IMR-90 (cell line): ENCODE measurements at regions not wholly inside any gene's neighbourhood (a gene's known extent, or its start where the extent isn't known, plus 50 kb on each side); places are given as distances from the start of the nearest gene placed in this dataset.

Experiments
- ATAC-seq: fragments of 200-7000 bp; cut with Tn5 transposase; 2 replicates; pipeline ENCODE4 v1.9.1; 2020; ENCODE audit warnings: low read depth, mild to moderate bottlenecking, moderate library complexity
- BruUV-seq: library from RNA; stranded (reverse); fragments of 400-500 nt; replicated peaks from 2 replicates; lab custom pipeline; 2021; lab: Mats Ljungman, UMichigan
- CTCF ChIA-PET: fragments of 300-600 bp; formaldehyde crosslinking; extraction: SDS; loops from one replicate; lab custom pipeline; 2021; ENCODE audit warnings: antibody characterized with exemption; lab: Yijun Ruan, JAX
- POLR2A ChIA-PET: fragments of 300-600 bp; sonication (Branson Sonifier 250); formaldehyde crosslinking; loops from one replicate; lab custom pipeline; 2022; ENCODE audit warnings: antibody characterized with exemption; ENCODE audit not compliant: unreplicated experiment; lab: Charles Lee
- DNase-seq: peaks from one replicate; pipeline ENCODE4 v3.0.0; 2013
- H2AFZ ChIP-seq: replicated peaks from 2 replicates; pipeline ENCODE3; 2013; ENCODE audit warnings: low read length, mild to moderate bottlenecking; ENCODE audit not compliant: poor library complexity
- H2AK5ac ChIP-seq: 2 replicates; pipeline ENCODE4 v1.6.1; 2013; ENCODE audit warnings: low read depth, low read length, inconsistent platforms
- H2AK9ac ChIP-seq: replicated peaks from 2 replicates; pipeline ENCODE3; 2013; ENCODE audit warnings: mild to moderate bottlenecking, low read depth, low read length, moderate library complexity; ENCODE audit not compliant: poor library complexity
- H2BK120ac ChIP-seq: 2 replicates; pipeline ENCODE4 v1.6.1; 2013; ENCODE audit warnings: low read depth, low read length, inconsistent platforms
- H2BK15ac ChIP-seq: 3 replicates; pipeline ENCODE4 v1.6.1; 2013; ENCODE audit warnings: low read depth, low read length, inconsistent platforms
- H2BK20ac ChIP-seq: 2 replicates; pipeline ENCODE4 v1.6.1; 2013; ENCODE audit warnings: low read depth, mild to moderate bottlenecking, inconsistent platforms, low read length, moderate library complexity
- H2BK5ac ChIP-seq: 2 replicates; pipeline ENCODE4 v1.6.1; 2013; ENCODE audit warnings: mild to moderate bottlenecking, low read depth, low read length, inconsistent platforms; ENCODE audit not compliant: poor library complexity, severe bottlenecking
- H3K14ac ChIP-seq: replicated peaks from 2 replicates; pipeline ENCODE4 v1.6.1; 2013; ENCODE audit warnings: low read depth, low read length, inconsistent platforms
- H3K18ac ChIP-seq: 2 replicates; pipeline ENCODE4 v1.6.1; 2013; ENCODE audit warnings: low read depth, low read length, control low read depth
- H3K23ac ChIP-seq: 2 replicates; pipeline ENCODE4 v1.6.1; 2013; ENCODE audit warnings: low read depth, low read length, inconsistent platforms
- H3K27ac ChIP-seq: 2 replicates; pipeline ENCODE4 v1.5.1; 2013; ENCODE audit warnings: mild to moderate bottlenecking, control low read depth, low read length; ENCODE audit not compliant: insufficient read depth
- H3K27me3 ChIP-seq: 2 replicates; pipeline ENCODE4 v1.6.1; 2013; ENCODE audit warnings: low read length; ENCODE audit not compliant: control insufficient read depth, insufficient read depth
- H3K36me3 ChIP-seq: 2 replicates; pipeline ENCODE4 v1.6.1; 2013; ENCODE audit warnings: low read length, mixed read lengths; ENCODE audit not compliant: control insufficient read depth, insufficient read depth
- H3K4ac ChIP-seq: 2 replicates; pipeline ENCODE4 v1.6.1; 2013; ENCODE audit warnings: low read depth, low read length, inconsistent platforms
- H3K4me1 ChIP-seq: 2 replicates; pipeline ENCODE4 v1.6.1; 2013; ENCODE audit warnings: low read length, mixed read lengths; ENCODE audit not compliant: control insufficient read depth, insufficient read depth
- H3K4me2 ChIP-seq: 2 replicates; pipeline ENCODE4 v1.6.1; 2013; ENCODE audit warnings: low read depth, mild to moderate bottlenecking, control low read depth, low read length, moderate library complexity
- H3K4me3 ChIP-seq: 2 replicates; pipeline ENCODE4 v1.5.1; 2013; ENCODE audit warnings: low read depth, mild to moderate bottlenecking, control low read depth, low read length, moderate library complexity; ENCODE audit not compliant: insufficient read depth
- H3K56ac ChIP-seq: 2 replicates; pipeline ENCODE4 v1.6.1; 2013; ENCODE audit warnings: low read length, inconsistent platforms; ENCODE audit not compliant: insufficient read depth; ENCODE audit errors: extremely low read depth
- H3K79me1 ChIP-seq, 2 experiments: 2 replicates each; pipeline ENCODE4 v1.6.1; 2013; ENCODE audit warnings: low read length in 2 of 2, inconsistent platforms in 1 of 2, low read depth in 1 of 2
- H3K9ac ChIP-seq: 2 replicates; pipeline ENCODE4 v1.6.1; 2013; ENCODE audit warnings: low read depth, low read length, control low read depth
- H3K9me1 ChIP-seq: 2 replicates; pipeline ENCODE4 v1.6.1; 2013; ENCODE audit warnings: low read length, inconsistent platforms; ENCODE audit not compliant: insufficient read depth
- H3K9me3 ChIP-seq: 2 replicates; pipeline ENCODE4 v1.6.1; 2013; ENCODE audit warnings: low read length; ENCODE audit not compliant: control insufficient read depth, insufficient read depth
- H4K20me1 ChIP-seq: 2 replicates; pipeline ENCODE4 v1.6.1; 2013; ENCODE audit warnings: low read length, inconsistent platforms; ENCODE audit not compliant: insufficient read depth
- H4K5ac ChIP-seq: 2 replicates; pipeline ENCODE4 v1.6.1; 2013; ENCODE audit warnings: mild to moderate bottlenecking, low read depth, low read length, control low read depth
- H4K8ac ChIP-seq, 2 experiments: 2 replicates each; pipeline ENCODE4 v1.6.1; 2013; ENCODE audit warnings: low read depth in 2 of 2, low read length in 2 of 2, control low read depth in 1 of 2, inconsistent platforms in 1 of 2
- H4K91ac ChIP-seq: 2 replicates; pipeline ENCODE4 v1.6.1; 2013; ENCODE audit warnings: low read depth, low read length, inconsistent platforms; ENCODE audit not compliant: insufficient read depth
- FOS ChIP-seq: fragments of 150-350 bp; IDR thresholded peaks from 2 replicates; pipeline ENCODE4 v1.6.1; 2016; ENCODE audit warnings: low read depth, low read length
- RCOR1 ChIP-seq: IDR thresholded peaks from 2 replicates; pipeline ENCODE4 v1.6.1; 2012; ENCODE audit warnings: mild to moderate bottlenecking, low read length, improper control_type of control experiment; ENCODE audit not compliant: insufficient replicate concordance
- RFX5 ChIP-seq: IDR thresholded peaks from 2 replicates; pipeline ENCODE4 v1.8.0; 2012; ENCODE audit warnings: low read depth, mild to moderate bottlenecking, low read length, moderate library complexity
- SMC3 ChIP-seq: fragments of 150-350 bp; IDR thresholded peaks from 2 replicates; pipeline ENCODE4 v1.6.1; 2016; ENCODE audit warnings: low read depth, mild to moderate bottlenecking, antibody characterized with exemption, low read length, moderate library complexity
- USF2 ChIP-seq: fragments of 150-350 bp; IDR thresholded peaks from 2 replicates; pipeline ENCODE4 v1.6.1; 2017; ENCODE audit warnings: mild to moderate bottlenecking, antibody characterized with exemption, low read length, low read depth
- WGBS, 2 experiments: methylation state at CpG; one replicate each; pipeline versions ENCODE4 v1.1.5 to v1.1.7; 2013; ENCODE audit warnings: missing lambda C conversion rate in 2 of 2; ENCODE audit not compliant: insufficient read length in 1 of 2; ENCODE audit errors: extremely low coverage in 2 of 2; 5-methylcytosine and 5-hydroxymethylcytosine counted together
- dilution Hi-C: fragments of 300-500 bp; cut with HindIII; formaldehyde crosslinking; loops from one replicate; pipeline ENCODE4 v1.14.3; 2018; ENCODE audit warnings: low sequenced_read_pairs; ENCODE audit not compliant: unreplicated experiment
- in situ Hi-C: fragments of 300-500 bp; cut with MboI; formaldehyde crosslinking; loops from 3 replicates; pipeline ENCODE4 v1.14.3; 2019; ENCODE audit warnings: low sequenced_read_pairs, inconsistent platforms, mixed read lengths
- intact Hi-C: fragments of 100-400 bp; cut with micrococcal nuclease; formaldehyde crosslinking; loops from 2 replicates; pipeline ENCODE4 v1.10.0; 2022
- TF ChIP-seq, protein P1 (sequence below): conservative IDR thresholded peaks from 2 replicates; pipeline ENCODE4 v1.5.1; 2012; ENCODE audit warnings: mild to moderate bottlenecking, low read depth, low read length, improper control_type of control experiment

DNA sequence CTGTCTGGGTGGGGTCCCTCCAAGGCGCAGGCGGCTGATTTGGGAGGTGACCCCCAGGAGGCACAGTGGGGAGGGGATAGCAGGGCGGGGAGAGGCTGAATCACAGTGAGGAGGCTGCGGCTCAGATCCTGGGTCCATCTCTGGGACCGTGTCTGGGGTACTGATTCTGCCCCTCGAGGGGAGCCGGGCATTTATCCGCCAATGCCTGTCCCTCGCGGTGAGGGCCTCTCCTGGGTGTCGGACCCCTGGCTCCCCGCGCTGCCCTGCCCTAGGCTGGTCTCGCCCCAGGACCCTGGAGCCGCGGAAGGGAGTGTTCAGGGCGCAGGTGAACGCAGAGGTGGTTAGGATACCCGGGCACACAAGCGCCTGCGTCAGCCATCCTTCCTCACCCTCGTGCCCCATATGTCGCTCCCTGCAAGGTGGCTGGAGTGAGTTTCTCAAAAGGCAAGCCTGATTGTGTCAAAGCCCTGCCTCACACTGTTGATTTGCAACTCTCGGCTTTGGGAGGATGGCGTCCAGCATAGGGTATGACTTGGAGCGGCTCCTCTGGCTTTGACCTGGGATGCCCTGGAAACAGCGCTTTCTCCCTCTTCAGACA is 530.9 kb downstream of the PTPRU start:
- H3K4me2 ChIP-seq: no peak overlapping the region

More for the DNA sequence above, 530.9 kb downstream of the PTPRU start:
- no TSS peak for BruUV-seq
- Histone ChIP-seq H4K91ac (no peak overlapping the region), H3K9me1 (no peaks in the 10 kb centered on the region), H4K5ac (no peak overlapping the region), H3K9me3 (no peaks in the 10 kb centered on the region), H2BK5ac (no peak overlapping the region), H4K8ac (no peak overlapping the region), H3K4ac (no peak overlapping the region), H2AK9ac (peak overlapping the region; percentile 28), H2AFZ (no peak overlapping the region), H3K23ac (no peak overlapping the region), H3K79me1 (no peaks in the 10 kb centered on the region), H2AK5ac (no peak overlapping the region), H3K4me3 (no peak overlapping the region), H2BK20ac (no peak overlapping the region), H3K9ac (no peak overlapping the region), H3K18ac (no peak overlapping the region), H3K27ac (no peak overlapping the region), H3K56ac (no peak overlapping the region), H2BK15ac (no peak overlapping the region), H3K27me3 (peaks cover 4% of the 10 kb centered on the region; the same call in 1 of the 2 replicates), H2BK120ac (no peak overlapping the region), H3K36me3 (no peaks in the 10 kb centered on the region), H3K4me1 (no peaks in the 10 kb centered on the region), H4K20me1 (no peaks in the 10 kb centered on the region), H3K14ac (no peak overlapping the region)
- POLR2A ChIA-PET: no interaction called here
- dilution Hi-C loops (no loop called here), intact Hi-C loops (no loop called here), in situ Hi-C loops (no loop called here)
- ATAC-seq (no peak), DNase-seq (no peak)
- CTCF ChIA-PET: no interaction called here
- TF ChIP-seq USF2: no peak
- TF ChIP-seq, protein P1, sequence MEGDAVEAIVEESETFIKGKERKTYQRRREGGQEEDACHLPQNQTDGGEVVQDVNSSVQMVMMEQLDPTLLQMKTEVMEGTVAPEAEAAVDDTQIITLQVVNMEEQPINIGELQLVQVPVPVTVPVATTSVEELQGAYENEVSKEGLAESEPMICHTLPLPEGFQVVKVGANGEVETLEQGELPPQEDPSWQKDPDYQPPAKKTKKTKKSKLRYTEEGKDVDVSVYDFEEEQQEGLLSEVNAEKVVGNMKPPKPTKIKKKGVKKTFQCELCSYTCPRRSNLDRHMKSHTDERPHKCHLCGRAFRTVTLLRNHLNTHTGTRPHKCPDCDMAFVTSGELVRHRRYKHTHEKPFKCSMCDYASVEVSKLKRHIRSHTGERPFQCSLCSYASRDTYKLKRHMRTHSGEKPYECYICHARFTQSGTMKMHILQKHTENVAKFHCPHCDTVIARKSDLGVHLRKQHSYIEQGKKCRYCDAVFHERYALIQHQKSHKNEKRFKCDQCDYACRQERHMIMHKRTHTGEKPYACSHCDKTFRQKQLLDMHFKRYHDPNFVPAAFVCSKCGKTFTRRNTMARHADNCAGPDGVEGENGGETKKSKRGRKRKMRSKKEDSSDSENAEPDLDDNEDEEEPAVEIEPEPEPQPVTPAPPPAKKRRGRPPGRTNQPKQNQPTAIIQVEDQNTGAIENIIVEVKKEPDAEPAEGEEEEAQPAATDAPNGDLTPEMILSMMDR: no peak
- no peak for TF ChIP-seq FOS
- TF ChIP-seq SMC3: no peak
- no peak for TF ChIP-seq RCOR1
- TF ChIP-seq RFX5: no peak
- WGBS, 2 experiments: 45% methylated on average over 12 of the region's 27 CpGs; no CpG with 5 or more reads in 1 of the 2 experiments
